ENCODE measurements at regions not wholly inside any gene's neighbourhood (a gene's known extent, or its start where the extent isn't known, plus 50 kb on each side); places are given as distances from the start of the nearest gene placed in this dataset.

GRCh38 chr3:64911138-64911537 is 223.3 kb upstream of the ADAMTS9 start:
- DNase-seq (ENCODE audit: low read depth): no peak
- no peak for TF ChIP-seq CTCF (IDR thresholded peaks at IDR 0.05; ENCODE audit: insufficient read depth, low read length)

GRCh38 chr3:64909757-64910467 is 222.1 kb upstream of the ADAMTS9 start:
- no peak for TF ChIP-seq CTCF (IDR thresholded peaks at IDR 0.05; ENCODE audit: insufficient read depth, low read length)
- no peak for DNase-seq (ENCODE audit: low read depth)
- H3K4me3 ChIP-seq (ENCODE audit: low read depth, low read length): no peak overlapping the region

More at GRCh38 chr3:64911138-64911537, 223.3 kb upstream of the ADAMTS9 start:
- H3K4me3 ChIP-seq (ENCODE audit: low read depth, low read length): no peak overlapping the region

GRCh38 chr3:64909011-64909410 is 221.2 kb upstream of the ADAMTS9 start:
- TF ChIP-seq CTCF (IDR thresholded peaks at IDR 0.05; ENCODE audit: insufficient read depth, low read length): no peak
- H3K4me3 ChIP-seq (ENCODE audit: low read depth, low read length): no peak overlapping the region
- no peak for DNase-seq (ENCODE audit: low read depth)

GRCh38 chr3:64908251-64908685 is 220.5 kb upstream of the ADAMTS9 start:
- peak; percentile 32 for DNase-seq (ENCODE audit: low read depth)
- no peak for TF ChIP-seq CTCF (IDR thresholded peaks at IDR 0.05; ENCODE audit: insufficient read depth, low read length)
- no peak overlapping the region for H3K4me3 ChIP-seq (ENCODE audit: low read depth, low read length)

GRCh38 chr3:64905906-64906410 is 218.2 kb upstream of the ADAMTS9 start:
- no peak for DNase-seq (ENCODE audit: low read depth)
- H3K4me3 ChIP-seq (ENCODE audit: low read depth, low read length): no peak overlapping the region
- TF ChIP-seq CTCF (IDR thresholded peaks at IDR 0.05; ENCODE audit: insufficient read depth, low read length): no peak

GRCh38 chr3:64903006-64903405 is 215.2 kb upstream of the ADAMTS9 start:
- TF ChIP-seq CTCF (IDR thresholded peaks at IDR 0.05; ENCODE audit: insufficient read depth, low read length): no peak
- DNase-seq (ENCODE audit: low read depth): peak; percentile 65
- no peak overlapping the region for H3K4me3 ChIP-seq (ENCODE audit: low read depth, low read length)

Data from fibroblast of the aortic adventitia (primary cell).